ENCODE measurements at regions not wholly inside any gene's neighbourhood (a gene's known extent, or its start where the extent isn't known, plus 50 kb on each side); places are given as distances from the start of the nearest gene placed in this dataset.

DNA sequence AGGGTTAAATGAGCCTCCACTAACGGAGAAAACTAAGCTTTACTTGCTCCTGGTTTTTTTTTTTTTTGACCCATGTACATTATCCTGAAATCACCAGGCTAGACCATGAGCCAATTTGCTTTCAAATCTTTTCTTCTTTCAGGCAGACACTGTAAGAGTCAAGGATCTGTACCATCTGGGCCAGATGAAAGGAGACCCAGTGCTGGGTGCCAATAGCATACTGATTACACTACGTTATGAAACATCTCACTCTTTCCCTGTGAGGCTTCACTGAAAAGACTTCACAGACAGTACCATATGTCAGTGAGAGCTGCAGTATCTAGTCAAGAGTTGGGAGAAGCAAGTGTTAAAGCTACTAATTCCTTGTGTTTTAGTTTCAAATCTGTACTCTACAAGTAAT, 161.2 kb upstream of the PTPRD start:
- TF ChIP-seq, protein P1, sequence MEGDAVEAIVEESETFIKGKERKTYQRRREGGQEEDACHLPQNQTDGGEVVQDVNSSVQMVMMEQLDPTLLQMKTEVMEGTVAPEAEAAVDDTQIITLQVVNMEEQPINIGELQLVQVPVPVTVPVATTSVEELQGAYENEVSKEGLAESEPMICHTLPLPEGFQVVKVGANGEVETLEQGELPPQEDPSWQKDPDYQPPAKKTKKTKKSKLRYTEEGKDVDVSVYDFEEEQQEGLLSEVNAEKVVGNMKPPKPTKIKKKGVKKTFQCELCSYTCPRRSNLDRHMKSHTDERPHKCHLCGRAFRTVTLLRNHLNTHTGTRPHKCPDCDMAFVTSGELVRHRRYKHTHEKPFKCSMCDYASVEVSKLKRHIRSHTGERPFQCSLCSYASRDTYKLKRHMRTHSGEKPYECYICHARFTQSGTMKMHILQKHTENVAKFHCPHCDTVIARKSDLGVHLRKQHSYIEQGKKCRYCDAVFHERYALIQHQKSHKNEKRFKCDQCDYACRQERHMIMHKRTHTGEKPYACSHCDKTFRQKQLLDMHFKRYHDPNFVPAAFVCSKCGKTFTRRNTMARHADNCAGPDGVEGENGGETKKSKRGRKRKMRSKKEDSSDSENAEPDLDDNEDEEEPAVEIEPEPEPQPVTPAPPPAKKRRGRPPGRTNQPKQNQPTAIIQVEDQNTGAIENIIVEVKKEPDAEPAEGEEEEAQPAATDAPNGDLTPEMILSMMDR (IDR thresholded peaks at IDR 0.05; ENCODE audit: borderline replicate concordance, extremely low read depth, low read length, poor library complexity, severe bottlenecking), result no peak
- no peak for TF ChIP-seq EZH2 (IDR thresholded peaks at IDR 0.05; ENCODE audit: borderline replicate concordance, low read depth, low read length, severe bottlenecking)
